GM19455 (cell line): ENCODE measurements at regions not wholly inside any gene's neighbourhood (a gene's known extent, or its start where the extent isn't known, plus 50 kb on each side); places are given as distances from the start of the nearest gene placed in this dataset.
"Not testable (repeated sequence)": the region's sequence is repeated elsewhere in the genome, so short reads cannot be mapped to it uniquely, and the experiment has no call there.

Experiments
- ATAC-seq: cut with Tn5 transposase; IDR thresholded peaks from one replicate; pipeline ENCODE4 v1.9.1; 2021; ENCODE audit not compliant: unreplicated experiment

DNA sequence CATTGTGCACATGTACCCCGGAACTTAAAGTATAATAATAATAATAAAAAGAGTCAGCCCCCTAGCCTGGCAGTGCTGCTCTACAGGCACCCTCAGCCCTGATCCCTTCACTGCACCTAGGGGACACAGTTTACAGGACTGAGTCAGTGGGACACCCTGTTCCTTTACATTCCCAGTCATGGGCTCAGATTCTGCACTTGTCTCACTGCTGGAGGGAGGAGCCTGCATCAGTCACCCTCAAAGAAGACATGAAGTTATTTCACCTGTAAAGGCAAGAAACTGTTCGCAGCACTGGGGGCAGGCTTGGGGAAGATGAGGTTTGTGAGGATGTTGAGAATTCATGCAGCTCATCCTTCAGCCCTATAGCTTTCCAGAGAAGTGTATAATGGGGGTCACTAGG, 50.7 kb upstream of the VPREB1 start:
- ATAC-seq, result no peak

DNA sequence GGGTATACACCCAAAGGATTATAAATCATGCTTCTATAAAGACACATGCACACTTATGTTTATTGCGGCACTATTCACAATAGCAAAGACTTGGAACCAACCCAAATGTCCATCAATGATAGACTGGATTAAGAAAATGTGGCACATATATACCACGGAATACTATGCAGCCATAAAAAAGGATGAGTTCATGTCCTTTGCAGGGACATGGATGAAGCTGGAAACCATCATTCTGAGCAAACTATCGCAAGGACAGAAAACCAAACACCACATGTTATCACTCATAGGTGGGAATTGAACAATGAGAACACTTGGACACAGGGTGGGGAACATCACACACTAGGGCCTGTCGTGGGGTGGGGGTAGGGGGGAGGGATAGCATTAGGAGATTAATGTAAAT, 51.1 kb upstream of the VPREB1 start:
- ATAC-seq, result not testable (repeated sequence)

DNA sequence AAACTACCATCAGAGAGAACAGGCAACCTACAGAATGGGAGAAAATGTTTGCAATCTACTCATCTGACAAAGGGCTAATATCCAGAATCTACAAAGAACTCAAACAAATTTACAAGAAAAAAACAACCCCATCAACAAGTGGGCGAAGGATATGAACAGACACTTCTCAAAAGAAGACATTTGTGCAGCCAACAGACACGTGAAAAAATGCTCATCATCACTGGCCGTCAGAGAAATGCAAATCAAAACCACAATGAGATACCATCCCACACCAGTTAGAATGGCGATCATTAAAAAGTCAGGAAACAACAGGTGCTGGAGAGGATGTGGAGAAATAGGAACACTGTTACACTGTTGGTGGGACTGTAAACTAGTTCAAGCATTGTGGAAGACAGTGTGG, 51.6 kb upstream of the VPREB1 start:
- not testable (repeated sequence) for ATAC-seq

DNA sequence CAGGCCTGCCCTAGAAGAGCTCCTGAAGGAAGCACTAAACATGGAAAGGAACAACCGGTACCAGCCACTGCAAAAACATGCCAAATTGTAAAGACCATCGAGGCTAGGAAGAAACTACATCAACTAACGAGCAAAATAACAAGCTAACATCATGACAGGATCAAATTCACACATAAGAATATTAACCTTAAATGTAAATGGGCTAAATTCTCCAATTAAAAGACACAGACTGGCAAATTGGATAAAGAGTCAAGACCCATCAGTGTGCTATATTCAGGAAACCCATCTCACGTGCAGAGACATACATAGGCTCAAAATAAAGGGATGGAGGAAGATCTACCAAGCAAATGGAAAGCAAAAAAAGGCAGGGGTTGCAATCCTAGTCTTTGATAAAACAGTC, 54.8 kb upstream of the VPREB1 start:
- not testable (repeated sequence) for ATAC-seq

DNA sequence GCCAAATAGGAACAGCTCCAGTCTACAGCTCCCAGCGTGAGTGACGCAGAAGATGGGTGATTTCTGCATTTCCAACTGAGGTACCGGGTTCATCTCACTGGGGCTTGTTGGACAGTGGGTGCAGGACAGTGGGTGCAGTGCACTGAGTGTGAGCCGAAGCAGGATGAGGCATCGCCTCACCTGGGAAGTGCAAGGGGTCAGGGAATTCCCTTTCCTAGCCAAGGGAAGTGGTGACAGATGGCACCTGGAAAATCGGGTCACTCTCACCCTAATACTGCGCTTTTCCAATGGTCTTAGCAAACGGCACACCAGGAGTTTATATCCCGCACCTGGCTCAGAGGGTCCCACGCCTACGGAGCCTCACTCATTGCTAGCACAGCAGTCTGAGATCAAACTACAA, 56.7 kb upstream of the VPREB1 start:
- ATAC-seq, result not testable (repeated sequence)

DNA sequence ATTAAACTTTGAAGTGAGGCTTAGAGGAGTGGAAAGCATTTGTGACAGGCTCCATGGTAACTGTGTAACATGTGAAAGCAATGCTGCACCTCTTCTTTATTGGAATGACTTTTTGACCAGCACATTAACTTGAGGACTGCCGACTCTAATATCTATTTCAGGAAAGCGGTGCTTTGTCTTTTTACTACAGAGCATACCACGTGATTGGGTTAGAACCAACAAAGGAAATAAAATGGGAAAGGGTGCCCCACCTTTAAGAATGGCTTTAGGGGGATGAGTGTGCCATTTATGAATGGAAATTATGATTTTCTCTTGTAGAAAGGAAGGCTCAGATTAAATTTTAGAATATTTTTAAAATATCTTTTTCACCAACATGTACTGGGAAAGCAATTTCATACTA, 57.3 kb upstream of the VPREB1 start:
- no peak for ATAC-seq

DNA sequence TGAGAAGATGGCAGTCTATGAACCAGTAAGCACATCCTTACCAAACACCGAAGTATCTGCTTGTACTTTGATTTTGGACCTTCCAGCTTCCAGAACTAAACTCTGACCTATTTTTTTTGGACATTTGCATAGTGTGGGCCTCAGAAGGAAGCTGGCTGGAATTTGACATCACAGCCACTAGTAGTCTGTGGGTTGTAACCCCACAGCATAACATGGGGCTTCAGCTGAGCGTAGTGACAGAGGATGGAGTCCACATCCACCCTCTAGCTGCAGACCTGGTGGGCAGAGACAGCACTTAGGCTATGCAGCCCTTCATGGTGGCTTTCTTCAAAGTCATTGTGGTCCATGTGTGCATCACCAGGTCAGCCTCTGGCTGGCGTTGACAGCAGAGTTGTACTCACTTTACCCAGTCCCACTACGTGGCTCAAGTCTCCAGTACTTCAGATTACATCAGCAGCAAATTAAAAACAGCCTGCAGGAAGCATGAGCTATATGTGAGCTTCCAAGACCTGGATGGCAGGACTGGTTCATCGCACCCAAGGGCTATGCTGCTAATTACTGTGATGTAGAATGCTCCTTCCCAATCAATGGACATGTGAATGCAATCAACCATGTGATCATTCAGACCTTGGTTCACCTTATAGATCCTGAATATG, 58.6 kb upstream of the VPREB1 start:
- no peak for ATAC-seq

DNA sequence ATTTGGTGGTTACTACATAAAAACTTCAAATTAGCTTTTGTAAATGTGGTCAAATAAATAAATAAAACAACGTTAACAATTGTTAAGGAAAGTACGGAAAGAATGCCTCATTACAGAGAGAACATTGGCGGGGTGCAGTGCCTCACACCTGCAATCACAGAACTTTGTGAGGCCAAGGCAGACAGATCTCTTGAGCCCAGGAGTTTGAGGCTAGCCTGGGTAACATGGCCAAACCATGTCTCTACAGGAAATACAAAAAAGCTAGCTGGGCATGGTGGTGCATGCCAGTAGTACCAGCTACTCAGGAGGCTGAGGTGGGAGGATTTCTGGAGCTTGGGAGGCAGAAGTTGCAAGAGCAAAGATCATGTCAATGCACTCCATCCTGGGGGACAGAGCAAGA, 59.4 kb upstream of the VPREB1 start:
- no peak for ATAC-seq

DNA sequence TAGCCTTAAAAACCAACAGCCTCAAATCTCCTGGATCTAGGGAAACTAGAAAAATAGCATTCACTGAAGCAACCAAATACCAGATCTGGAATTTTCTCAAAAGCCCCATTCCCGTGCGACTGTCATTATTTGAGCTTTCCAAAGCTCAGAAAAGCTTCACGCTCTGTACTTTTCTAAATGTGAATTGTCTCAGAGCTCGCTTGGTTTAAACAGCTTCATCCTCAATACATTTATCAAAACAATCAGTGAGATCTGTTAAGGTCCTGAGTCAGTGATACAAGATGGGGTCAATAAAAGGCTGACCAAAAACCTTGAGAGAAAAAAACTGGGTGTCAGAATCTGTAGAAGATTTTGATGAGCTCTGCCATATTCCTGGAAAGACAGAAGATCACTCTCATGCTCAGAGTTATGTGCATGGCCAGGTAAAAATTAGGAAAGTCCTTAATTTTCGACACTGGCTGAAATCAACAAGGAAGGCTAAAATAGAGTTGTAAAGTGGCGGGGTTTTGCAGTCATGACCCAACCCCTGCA, 60.2 kb upstream of the VPREB1 start:
- no peak for ATAC-seq

DNA sequence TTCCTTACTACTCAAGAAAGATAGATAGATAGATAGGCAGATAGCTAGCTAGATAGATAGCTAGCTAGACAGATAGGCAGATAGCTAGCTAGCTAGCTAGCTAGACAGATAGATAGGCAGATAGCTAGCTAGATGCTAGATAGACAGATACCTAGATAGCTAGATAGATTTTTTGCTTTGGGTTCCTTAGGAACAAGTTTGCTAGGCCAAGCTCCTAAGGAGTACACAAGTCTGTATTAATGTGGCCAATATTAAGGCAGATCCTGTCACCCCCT, 61.7 kb upstream of the VPREB1 start:
- no peak for ATAC-seq

DNA sequence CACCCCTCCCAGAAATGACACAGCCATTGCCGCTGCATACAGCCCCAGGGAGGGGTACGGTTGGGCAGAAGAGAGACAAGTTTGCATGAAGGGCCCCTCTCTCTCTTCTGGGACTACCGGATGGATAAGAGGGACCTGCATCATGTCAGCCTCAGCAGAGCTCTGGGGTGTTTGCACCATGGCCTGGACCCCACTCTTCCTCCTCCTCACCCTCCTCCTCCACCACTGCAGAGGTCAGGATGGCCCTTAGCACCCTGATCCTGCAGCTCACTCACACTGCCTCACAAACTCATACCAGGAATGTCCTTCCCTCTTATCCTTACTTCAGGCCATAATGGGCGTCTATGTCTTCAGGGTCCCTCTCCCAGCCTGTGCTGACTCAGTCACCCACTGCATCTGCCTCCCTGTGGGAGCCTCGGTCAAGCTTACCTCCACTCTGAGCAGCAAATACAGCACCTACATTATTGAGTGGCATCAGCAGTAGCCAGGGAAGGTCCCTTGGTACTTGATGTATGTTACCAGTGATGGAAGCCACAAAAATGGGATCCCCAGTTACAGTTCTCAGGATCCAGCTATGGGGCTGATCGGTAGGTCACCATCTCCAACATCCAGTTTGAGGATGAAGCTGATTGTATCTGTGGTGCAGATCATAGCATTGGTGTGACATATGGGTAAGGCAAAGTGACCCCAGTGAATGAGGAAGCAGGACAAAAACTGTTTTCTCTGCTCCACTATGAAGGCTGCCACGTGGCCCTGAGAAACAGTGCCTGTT, 62.2 kb upstream of the VPREB1 start:
- no peak for ATAC-seq

DNA sequence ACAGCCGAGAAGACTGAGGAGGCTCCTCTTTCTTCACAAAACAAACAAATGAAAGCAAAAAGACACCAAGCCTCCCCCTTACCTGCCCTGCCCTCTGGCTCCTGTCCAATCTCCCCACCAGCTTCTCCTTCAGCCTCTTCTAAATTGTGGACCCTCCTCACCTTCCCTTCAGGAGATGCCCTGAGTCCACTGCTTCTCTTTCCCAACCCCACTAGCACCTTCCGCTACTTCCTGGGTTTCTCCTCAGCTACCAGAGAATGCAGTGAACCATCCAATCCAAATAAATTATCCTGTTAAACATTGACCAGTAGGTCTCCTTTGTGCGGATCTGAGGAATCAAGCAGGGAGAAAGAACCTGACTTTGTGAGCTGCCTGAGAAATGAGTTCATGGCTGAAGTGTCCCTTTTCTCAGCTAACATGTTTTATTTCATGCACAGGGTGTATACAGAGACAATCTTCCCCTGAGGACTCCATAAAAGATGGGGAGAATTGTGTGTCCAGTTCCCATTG, 63.2 kb upstream of the VPREB1 start:
- no peak for ATAC-seq

DNA sequence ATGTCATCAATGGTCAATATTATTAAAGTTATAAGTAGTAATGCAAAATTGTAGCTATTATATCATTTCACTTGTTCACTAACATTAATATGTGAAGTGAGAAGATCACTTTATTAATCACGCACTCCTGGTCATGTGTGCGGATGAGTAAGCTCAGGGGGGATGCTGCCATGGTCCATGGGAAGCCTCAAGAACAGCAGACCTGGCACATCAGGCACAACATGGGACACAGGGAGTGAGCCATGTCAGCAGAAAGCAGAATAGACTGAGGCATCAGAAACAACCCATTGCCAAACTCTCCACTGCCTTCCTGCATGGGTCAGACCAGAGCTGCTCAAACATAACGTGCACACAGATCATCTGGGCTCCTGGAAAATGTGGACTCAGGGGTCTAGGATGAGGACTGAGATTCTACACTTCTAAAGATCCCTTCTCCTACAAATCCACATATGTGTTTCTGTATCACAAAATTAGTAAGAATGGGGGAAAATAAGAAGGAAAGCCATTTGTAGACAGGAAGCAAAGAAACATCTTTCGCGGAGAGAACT, 63.8 kb upstream of the VPREB1 start:
- ATAC-seq, result no peak

DNA sequence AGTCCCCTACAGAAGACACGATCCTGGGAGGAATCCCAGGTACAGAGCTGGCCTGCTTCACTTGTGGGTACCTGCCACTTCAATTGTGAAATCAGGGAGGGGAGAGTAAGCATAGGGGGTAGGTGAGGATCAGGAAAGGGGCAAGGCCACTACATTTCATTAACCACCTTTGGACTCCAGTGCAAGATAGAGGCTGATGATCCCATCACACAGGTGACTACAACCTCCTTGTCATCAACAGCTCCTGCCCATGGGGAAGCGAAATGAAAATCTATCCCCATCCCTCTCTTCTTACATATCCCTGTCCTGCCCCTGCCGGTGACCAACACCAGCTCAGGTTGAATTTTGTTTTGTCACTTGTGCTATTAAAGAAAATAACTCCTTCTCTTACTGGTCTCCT, 64.7 kb upstream of the VPREB1 start:
- ATAC-seq, result no peak

DNA sequence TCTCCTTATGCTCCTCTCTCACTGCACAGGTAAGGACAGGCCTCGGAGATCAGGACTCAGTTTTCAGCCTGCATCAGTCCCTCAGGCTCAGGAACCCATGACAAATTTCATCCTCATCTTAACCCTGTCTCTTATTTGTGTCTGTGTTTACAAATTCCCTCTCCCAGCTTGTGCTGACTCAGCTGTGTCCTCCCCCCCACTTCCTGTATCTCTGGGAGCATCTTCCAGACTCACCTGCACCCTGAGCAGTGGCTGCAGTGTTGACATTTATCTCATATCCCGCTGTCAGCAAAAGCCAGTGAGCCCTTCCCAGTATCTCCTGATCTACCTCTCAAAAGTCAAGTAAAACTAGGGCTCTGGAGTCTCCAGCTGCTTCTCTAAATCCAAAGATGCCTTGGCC, 65.6 kb upstream of the VPREB1 start:
- ATAC-seq, result no peak

DNA sequence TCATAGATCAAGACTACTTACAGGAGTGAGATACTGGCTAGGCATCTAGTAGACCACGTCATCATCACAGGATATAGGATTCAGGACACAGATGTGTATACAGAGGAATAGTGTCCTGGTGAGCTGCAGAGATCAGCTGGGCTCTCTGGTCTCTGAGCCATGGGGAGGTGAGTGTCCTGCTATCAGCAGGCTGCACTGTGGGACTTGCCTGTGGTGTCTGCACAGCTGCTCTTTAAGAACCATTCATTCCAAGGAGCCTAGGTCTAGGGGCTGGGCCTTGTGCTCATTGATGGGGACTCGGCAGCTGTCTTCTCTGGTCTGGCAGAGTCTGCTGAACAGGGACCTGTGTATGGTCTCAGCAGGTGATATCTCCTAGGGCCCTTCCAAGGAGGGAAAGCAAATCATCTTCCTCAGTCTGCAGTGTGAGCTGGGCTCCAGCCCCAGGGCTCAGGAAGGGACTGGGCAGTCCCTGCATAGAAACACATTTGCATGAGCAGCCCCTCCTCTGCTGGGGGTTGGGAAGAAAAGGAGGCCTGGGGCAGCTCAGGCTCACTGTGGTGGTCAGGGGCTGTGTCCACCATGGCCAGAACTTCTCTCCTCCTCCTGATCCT, 66.1 kb upstream of the VPREB1 start:
- no peak for ATAC-seq

DNA sequence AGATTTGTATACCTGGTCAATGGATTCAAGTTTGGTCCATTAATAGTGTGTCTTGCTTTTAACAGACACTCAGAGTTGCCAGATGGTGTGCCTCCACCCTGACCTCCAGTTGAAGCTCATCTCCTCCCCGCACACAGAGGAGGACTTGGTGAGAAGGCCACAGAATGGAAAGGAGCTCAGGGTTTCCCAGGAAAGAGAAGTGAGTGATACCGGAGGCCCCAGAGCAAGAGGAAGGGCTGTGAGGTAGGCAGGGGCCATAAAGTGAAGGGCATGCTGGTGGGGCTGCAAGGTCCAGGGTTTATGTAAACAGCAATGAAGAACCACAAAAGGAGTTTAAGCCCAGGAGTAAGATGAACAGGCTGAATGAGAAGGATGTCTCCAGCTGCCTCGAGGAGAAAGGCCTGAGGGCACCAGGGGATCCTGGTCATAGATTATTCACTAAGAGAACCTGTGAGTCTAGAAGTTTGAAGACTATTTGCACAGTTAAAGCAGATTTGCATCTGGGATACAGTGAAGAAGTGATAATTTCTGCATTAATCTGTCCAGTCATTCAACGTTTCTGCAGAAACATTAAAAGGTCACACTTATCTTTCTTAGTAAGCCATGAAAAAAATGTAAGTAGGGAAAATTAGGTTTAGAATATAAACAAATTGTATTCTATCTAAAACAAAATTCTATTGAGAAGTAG, 67.5 kb upstream of the VPREB1 start:
- no peak for ATAC-seq

DNA sequence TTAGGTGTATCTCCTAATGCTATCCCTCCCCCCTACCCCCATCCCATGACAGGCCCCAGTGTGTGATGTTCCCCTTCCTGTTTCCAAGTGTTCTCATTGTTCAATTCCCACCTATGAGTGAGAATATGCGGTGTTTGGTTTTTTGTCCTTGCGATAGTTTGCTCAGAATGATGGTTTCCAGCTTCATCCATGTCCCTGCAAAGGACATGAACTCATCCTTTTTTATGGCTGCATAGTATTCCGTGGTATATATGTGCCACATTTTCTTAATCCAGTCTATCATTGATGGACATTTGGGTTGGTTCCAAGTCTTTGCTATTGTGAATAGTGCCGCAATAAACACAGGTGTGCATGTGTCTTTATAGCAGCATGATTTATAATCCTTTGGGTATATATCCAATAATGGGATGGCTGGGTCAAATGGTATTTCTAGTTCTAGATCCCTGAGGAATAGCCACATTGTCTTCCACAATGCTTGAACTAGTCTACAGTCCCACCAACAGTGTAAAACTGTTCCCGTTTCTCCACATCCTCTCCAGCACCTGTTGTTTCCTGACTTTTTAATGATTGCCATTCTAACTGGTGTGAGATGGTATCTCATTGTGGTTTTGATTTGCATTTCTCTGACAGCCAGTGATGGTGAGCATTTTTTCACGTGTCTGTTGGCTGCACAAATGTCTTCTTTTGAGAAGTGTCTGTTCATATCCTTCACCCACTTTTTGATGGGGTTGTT, 71.5 kb upstream of the VPREB1 start:
- ATAC-seq, result not testable (repeated sequence)

DNA sequence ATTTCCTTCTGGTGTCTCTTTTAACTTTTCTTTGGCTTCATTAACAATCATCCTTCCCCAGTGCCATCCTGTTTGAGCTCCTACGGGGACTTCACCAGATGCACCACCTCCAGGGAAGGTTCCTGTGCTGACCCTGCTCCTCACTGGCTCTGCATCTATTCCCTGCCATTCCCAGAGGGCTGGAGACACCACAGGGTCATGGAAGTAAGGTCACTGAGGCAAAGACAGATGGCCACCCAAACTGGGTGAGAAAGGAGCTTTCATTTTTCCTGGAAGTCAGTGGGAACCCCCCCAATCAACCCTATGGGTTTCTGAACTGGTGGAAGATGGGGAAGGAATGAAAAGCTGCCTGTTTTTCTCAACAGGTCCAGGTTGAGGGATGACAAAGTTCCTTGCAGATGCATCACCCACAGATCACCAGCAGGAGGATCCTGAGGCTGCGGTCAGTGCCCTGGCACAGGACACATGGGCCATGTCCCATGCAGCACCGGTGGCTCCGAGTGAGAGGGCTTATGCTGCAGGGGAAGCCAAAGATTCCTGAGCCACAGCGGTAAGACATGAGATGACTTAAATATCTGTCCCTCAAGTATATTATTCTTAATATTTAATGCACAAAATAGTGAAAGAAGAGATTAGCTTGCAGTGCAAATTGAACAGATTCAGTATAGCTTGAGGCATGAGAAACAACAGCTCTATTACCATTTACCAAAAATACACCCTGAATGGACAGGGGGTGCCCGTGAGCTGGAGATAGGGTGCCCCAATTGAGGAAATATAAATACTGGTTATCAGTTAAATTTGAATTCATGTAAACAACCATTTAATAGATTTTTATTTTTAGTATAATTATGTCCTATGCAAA, 73.0 kb upstream of the VPREB1 start:
- ATAC-seq, result no peak

DNA sequence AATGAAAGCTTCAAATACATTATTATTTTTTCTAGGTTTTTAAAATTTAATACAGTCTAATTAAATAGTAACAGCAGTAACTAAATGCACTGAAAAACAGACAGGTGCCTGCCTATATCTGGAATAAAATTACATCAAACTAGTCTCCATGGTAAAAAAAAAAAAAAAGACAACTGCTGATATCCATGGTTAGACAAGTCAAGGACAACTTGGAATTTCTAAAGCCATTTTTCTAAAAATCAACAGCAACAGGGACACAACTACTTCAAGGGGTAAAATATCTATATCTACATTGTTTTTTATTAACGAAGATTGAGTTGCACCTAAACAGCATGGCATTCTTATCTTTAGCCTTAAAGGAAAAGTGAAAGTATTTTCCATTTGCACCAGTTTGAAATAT, 74.7 kb upstream of the VPREB1 start:
- ATAC-seq, result no peak
